Tibial nerve (tissue), 4 donors: ENCODE measurements at regions not wholly inside any gene's neighbourhood (a gene's known extent, or its start where the extent isn't known, plus 50 kb on each side); places are given as distances from the start of the nearest gene placed in this dataset.

Source experiments
- DNase-seq, 2 donors: peaks; one replicate each; pipeline ENCODE4 v3.0.0-alpha.2; 2019; ENCODE audit warnings: low spot score in 2 of 2
- H3K27ac ChIP-seq, 4 donors: fragments of 200-600 bp; sonication (generic) in 3 of 4; one replicate each; pipeline ENCODE4 v1.5.1; 2017 to 2019; ENCODE audit warnings: mild to moderate bottlenecking in 1 of 4
- H3K27me3 ChIP-seq, 2 donors: fragments of 200-600 bp; sonication (generic) in 1 of 2; one replicate each; pipeline versions ENCODE4 v1.5.1 to v1.6.0; 2017 to 2019
- H3K36me3 ChIP-seq, 3 donors: fragments of 200-600 bp; sonication (generic); one replicate each; pipeline ENCODE4 v1.5.1; 2018 to 2019
- H3K4me1 ChIP-seq, 4 donors: fragments of 200-600 bp; sonication (generic) in 3 of 4; one replicate each; pipeline ENCODE4 v1.5.1; 2017 to 2019
- H3K4me3 ChIP-seq, 4 donors: fragments of 200-600 bp; sonication (generic) in 3 of 4; one replicate each; pipeline ENCODE4 v1.5.1; 2017 to 2019; ENCODE audit warnings: mild to moderate bottlenecking in 1 of 4, moderate library complexity in 1 of 4
- H3K9me3 ChIP-seq, 4 donors: fragments of 200-600 bp; sonication (generic) in 3 of 4; one replicate each; pipeline ENCODE4 v1.5.1; 2017 to 2019
- CTCF ChIP-seq, 5 experiments: fragments of 200-600 bp in 3 of 5; fragments of 450-650 bp in 2 of 5; sonication (generic) in 3 of 5; IDR thresholded peaks; one replicate each; pipeline ENCODE4 v1.5.1; 2016 to 2019; ENCODE audit warnings: antibody characterized with exemption in 5 of 5, mild to moderate bottlenecking in 3 of 5, moderate library complexity in 2 of 5
- EP300 ChIP-seq, 2 donors: sonication (generic); formaldehyde crosslinking; IDR thresholded peaks; one replicate each; pipeline ENCODE4 v1.6.1; 2017; ENCODE audit warnings: antibody characterized with exemption in 2 of 2, mild to moderate bottlenecking in 1 of 2
- POLR2A ChIP-seq, 2 donors: fragments of 450-650 bp; IDR thresholded peaks; one replicate each; pipeline ENCODE4 v1.6.1; 2017; ENCODE audit warnings: antibody characterized with exemption in 2 of 2, mild to moderate bottlenecking in 2 of 2, moderate library complexity in 2 of 2
- WGBS, 2 donors: methylation state at CpG; one replicate each; pipeline ENCODE4 v1.1.5; 2018; 5-methylcytosine and 5-hydroxymethylcytosine counted together

- WGBS, 2 donors, result 42 to 55% methylated on average over 4 of the region's 4 CpGs
- Histone ChIP-seq H3K9me3 (no peaks in the 10 kb centered on the region), H3K27me3 (no peaks in the 10 kb centered on the region), H3K36me3 (no peaks in the 10 kb centered on the region), H3K4me3 (no peak overlapping the region), H3K4me1 (no peaks in the 10 kb centered on the region), H3K27ac (no peak overlapping the region)
- TF ChIP-seq CTCF (IDR thresholded peaks at IDR 0.05) (no peak), POLR2A (IDR thresholded peaks at IDR 0.05) (no peak), EP300 (IDR thresholded peaks at IDR 0.05) (peak in 1 of 2 donors; percentile 14)
- no peak for DNase-seq
These were observed 129.9 kb downstream of the TXNL1 start for GRCh38 chr18:56508370-56509036.

GRCh38 chr18:56505971-56506370 lies 132.4 kb downstream of the TXNL1 start:
- Histone ChIP-seq H3K4me3 (no peak overlapping the region), H3K9me3 (no peaks in the 10 kb centered on the region), H3K4me1 (peaks cover 0 to 8% (median 0%) of the 10 kb centered on the region in 4 donors), H3K36me3 (no peaks in the 10 kb centered on the region), H3K27ac (no peak overlapping the region), H3K27me3 (no peaks in the 10 kb centered on the region)
- DNase-seq, result no peak
- no peak for TF ChIP-seq CTCF (IDR thresholded peaks at IDR 0.05)
- TF ChIP-seq EP300 (IDR thresholded peaks at IDR 0.05), result no peak
- no peak for TF ChIP-seq POLR2A (IDR thresholded peaks at IDR 0.05)

- TF ChIP-seq EP300 (IDR thresholded peaks at IDR 0.05) (no peak), CTCF (IDR thresholded peaks at IDR 0.05) (no peak), POLR2A (IDR thresholded peaks at IDR 0.05) (no peak)
- Histone ChIP-seq H3K4me1 (peaks cover 0 to 8% (median 0%) of the 10 kb centered on the region in 4 donors), H3K27ac (no peak overlapping the region), H3K27me3 (no peaks in the 10 kb centered on the region), H3K36me3 (no peaks in the 10 kb centered on the region), H3K9me3 (no peaks in the 10 kb centered on the region), H3K4me3 (no peak overlapping the region)
- WGBS, 2 donors, result 92 to 98% methylated on average over 3 of the region's 3 CpGs
- no peak for DNase-seq
These were observed 133.1 kb downstream of the TXNL1 start for GRCh38 chr18:56505293-56505692.

- Histone ChIP-seq H3K9me3 (no peaks in the 10 kb centered on the region), H3K4me1 (peaks cover 0 to 8% (median 0%) of the 10 kb centered on the region in 4 donors), H3K36me3 (no peaks in the 10 kb centered on the region), H3K27me3 (no peaks in the 10 kb centered on the region), H3K4me3 (no peak overlapping the region), H3K27ac (peak overlapping the region in 1 of 4 donors; percentile 21)
- WGBS, 2 donors, result 42 to 43% methylated on average over 3 of the region's 3 CpGs
- TF ChIP-seq POLR2A (IDR thresholded peaks at IDR 0.05) (no peak), EP300 (IDR thresholded peaks at IDR 0.05) (no peak), CTCF (IDR thresholded peaks at IDR 0.05) (no peak)
- DNase-seq, result no peak
These were observed 136.5 kb downstream of the TXNL1 start for GRCh38 chr18:56501896-56502295.

- Histone ChIP-seq H3K27ac (no peak overlapping the region), H3K4me3 (no peak overlapping the region), H3K4me1 (no peaks in the 10 kb centered on the region), H3K9me3 (peaks cover 0 to 4% (median 0%) of the 10 kb centered on the region in 4 donors), H3K36me3 (no peaks in the 10 kb centered on the region), H3K27me3 (no peaks in the 10 kb centered on the region)
- TF ChIP-seq CTCF (IDR thresholded peaks at IDR 0.05) (no peak), POLR2A (IDR thresholded peaks at IDR 0.05) (no peak), EP300 (IDR thresholded peaks at IDR 0.05) (no peak)
- 75 to 81% methylated on average over 3 of the region's 3 CpGs for WGBS, 2 donors
- DNase-seq, result no peak
These were observed 142.5 kb downstream of the TXNL1 start for GRCh38 chr18:56495884-56496283.
